ENCODE measurements at regions not wholly inside any gene's neighbourhood (a gene's known extent, or its start where the extent isn't known, plus 50 kb on each side); places are given as distances from the start of the nearest gene placed in this dataset.

DNA sequence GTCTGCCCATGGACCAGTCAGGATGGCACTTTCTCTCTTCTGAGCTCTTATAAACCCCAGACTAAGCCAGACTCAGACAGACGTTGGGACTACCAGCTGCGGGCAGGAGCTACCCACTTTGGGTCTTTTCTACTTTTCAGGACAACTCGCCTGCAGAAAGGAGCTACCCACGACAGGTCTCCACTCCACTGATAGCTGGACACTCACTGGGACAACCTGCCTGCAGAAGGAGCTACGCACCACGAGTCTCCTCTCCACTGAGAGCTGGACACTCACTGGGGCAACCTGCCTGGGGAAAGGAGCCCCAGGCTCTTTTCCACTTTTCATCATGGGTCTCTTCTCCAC, 1440.2 kb upstream of the ACO1 start:
- TF ChIP-seq, protein P1, sequence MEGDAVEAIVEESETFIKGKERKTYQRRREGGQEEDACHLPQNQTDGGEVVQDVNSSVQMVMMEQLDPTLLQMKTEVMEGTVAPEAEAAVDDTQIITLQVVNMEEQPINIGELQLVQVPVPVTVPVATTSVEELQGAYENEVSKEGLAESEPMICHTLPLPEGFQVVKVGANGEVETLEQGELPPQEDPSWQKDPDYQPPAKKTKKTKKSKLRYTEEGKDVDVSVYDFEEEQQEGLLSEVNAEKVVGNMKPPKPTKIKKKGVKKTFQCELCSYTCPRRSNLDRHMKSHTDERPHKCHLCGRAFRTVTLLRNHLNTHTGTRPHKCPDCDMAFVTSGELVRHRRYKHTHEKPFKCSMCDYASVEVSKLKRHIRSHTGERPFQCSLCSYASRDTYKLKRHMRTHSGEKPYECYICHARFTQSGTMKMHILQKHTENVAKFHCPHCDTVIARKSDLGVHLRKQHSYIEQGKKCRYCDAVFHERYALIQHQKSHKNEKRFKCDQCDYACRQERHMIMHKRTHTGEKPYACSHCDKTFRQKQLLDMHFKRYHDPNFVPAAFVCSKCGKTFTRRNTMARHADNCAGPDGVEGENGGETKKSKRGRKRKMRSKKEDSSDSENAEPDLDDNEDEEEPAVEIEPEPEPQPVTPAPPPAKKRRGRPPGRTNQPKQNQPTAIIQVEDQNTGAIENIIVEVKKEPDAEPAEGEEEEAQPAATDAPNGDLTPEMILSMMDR (IDR thresholded peaks at IDR 0.05) = no peak
- no peak for TF ChIP-seq POLR2AphosphoS5 (IDR thresholded peaks at IDR 0.05)

Data from prostate gland (tissue), 2 donors.